ENCODE measurements at regions not wholly inside any gene's neighbourhood (a gene's known extent, or its start where the extent isn't known, plus 50 kb on each side); places are given as distances from the start of the nearest gene placed in this dataset.

DNA sequence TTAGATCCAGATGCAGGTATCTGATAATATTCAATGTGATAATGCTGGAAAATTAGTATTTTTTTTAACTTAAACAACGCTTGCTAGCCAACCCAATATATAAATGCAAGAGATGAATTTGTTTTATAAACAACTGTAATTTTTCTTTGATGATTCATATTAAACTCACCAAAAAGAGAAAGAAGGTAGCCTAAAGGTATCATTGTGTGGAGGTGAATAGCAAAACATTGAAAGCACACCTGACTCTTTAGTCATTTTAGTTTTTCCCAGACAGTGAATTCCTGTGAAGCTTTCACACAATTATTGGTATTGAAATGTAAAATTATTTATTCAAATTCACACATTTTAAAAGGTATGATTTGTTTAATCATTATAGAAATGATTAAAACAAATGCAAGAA is 424.0 kb downstream of the NR4A2 start:
- Histone ChIP-seq H3K27ac (no peak overlapping the region), H3K27me3 (no peaks in the 10 kb centered on the region), H3K36me3 (no peaks in the 10 kb centered on the region), H3K4me1 (no peaks in the 10 kb centered on the region), H3K4me3 (no peak overlapping the region), H3K9me3 (no peaks in the 10 kb centered on the region)
- WGBS, 2 donors (ENCODE audit: low coverage in 1 of 2) = 95 to 100% methylated on average over 1 of the region's 1 CpG
- no peak for ATAC-seq
- TF ChIP-seq POLR2A (IDR thresholded peaks at IDR 0.05) = no peak
- no peak for TF ChIP-seq POLR2AphosphoS5 (IDR thresholded peaks at IDR 0.05)
- TF ChIP-seq, protein P1, sequence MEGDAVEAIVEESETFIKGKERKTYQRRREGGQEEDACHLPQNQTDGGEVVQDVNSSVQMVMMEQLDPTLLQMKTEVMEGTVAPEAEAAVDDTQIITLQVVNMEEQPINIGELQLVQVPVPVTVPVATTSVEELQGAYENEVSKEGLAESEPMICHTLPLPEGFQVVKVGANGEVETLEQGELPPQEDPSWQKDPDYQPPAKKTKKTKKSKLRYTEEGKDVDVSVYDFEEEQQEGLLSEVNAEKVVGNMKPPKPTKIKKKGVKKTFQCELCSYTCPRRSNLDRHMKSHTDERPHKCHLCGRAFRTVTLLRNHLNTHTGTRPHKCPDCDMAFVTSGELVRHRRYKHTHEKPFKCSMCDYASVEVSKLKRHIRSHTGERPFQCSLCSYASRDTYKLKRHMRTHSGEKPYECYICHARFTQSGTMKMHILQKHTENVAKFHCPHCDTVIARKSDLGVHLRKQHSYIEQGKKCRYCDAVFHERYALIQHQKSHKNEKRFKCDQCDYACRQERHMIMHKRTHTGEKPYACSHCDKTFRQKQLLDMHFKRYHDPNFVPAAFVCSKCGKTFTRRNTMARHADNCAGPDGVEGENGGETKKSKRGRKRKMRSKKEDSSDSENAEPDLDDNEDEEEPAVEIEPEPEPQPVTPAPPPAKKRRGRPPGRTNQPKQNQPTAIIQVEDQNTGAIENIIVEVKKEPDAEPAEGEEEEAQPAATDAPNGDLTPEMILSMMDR (IDR thresholded peaks at IDR 0.05) = no peak

DNA sequence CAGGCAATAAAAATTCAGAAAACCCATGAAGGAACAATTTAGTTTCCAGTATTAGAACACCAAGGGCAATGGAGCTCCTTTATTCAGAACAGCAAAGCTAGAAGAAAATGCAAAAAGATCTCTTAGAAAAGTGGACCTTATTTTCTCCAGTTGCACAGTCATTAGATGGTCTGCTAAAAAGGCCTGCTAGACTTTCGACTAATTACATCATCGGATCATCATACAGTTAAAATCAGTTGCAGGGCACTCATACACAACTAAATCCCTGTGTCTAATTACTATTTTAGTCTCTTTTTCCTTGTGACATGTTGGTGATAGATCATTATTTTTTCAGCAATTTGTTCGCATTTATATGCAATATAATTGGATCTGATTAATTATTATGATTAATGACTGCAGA is 425.3 kb downstream of the NR4A2 start:
- no peaks in the 10 kb centered on the region for H3K27me3 ChIP-seq
- TF ChIP-seq, protein P1 (IDR thresholded peaks at IDR 0.05) = no peak
- no peak for TF ChIP-seq POLR2A (IDR thresholded peaks at IDR 0.05)
- 56 to 60% methylated on average over 3 of the region's 3 CpGs for WGBS, 2 donors (ENCODE audit: low coverage in 1 of 2)
- no peaks in the 10 kb centered on the region for H3K36me3 ChIP-seq
- no peak overlapping the region for H3K27ac ChIP-seq
- H3K9me3 ChIP-seq = no peaks in the 10 kb centered on the region
- H3K4me3 ChIP-seq = no peak overlapping the region
- ATAC-seq = no peak
- H3K4me1 ChIP-seq = no peaks in the 10 kb centered on the region

DNA sequence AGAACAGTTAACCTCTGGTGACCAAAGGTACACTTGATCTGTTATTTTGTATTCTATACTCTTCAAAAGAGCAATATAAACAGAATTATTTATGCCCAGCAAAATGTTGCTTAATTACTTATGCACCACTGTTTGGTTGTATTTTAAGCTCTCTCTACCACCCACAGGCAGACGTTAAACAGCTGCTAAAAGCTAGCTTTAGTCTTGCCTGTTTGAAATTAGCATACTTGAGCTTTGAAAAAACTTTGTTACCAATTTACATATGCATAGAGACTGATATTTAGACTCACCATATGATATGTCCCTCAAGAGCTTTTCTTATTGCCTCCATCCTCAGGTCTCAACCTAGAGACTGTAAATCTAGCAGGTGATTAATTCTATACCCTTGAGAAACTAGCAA is 426.9 kb downstream of the NR4A2 start:
- H3K9me3 ChIP-seq = no peaks in the 10 kb centered on the region
- H3K4me3 ChIP-seq = no peak overlapping the region
- H3K27ac ChIP-seq = no peak overlapping the region
- no peaks in the 10 kb centered on the region for H3K27me3 ChIP-seq
- TF ChIP-seq, protein P1 (IDR thresholded peaks at IDR 0.05) = no peak
- TF ChIP-seq POLR2A (IDR thresholded peaks at IDR 0.05) (no peak), EP300 (IDR thresholded peaks at IDR 0.05) (no peak), POLR2AphosphoS5 (IDR thresholded peaks at IDR 0.05) (no peak)
- no peaks in the 10 kb centered on the region for H3K4me1 ChIP-seq
- 14 to 21% methylated on average over 1 of the region's 1 CpG for WGBS, 2 donors (ENCODE audit: low coverage in 1 of 2)
- ATAC-seq = no peak
- H3K36me3 ChIP-seq = no peaks in the 10 kb centered on the region

DNA sequence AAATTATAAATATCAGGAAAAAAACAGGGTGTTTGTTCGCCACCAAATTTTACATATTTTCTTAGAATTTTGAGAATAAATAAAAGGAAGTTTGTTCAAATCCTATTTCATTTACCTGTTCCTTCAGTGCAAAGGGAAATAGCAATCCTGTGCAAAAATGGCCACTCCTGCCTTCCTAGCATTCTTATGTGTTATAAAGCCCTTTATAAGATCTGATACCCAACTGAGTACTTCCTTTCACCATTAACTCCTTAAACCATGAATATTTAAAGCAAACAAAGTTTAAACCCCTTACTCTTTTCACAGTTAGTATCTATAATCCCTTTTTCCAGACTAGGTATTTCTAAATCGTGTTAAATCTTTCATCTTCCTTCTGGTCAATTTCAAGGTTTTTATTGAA is 427.8 kb downstream of the NR4A2 start:
- Histone ChIP-seq H3K4me1 (no peaks in the 10 kb centered on the region), H3K27ac (no peak overlapping the region), H3K27me3 (no peaks in the 10 kb centered on the region), H3K36me3 (no peaks in the 10 kb centered on the region), H3K4me3 (no peak overlapping the region), H3K9me3 (no peaks in the 10 kb centered on the region)
- ATAC-seq = no peak
- TF ChIP-seq EP300 (IDR thresholded peaks at IDR 0.05) (no peak), POLR2AphosphoS5 (IDR thresholded peaks at IDR 0.05) (no peak), POLR2A (IDR thresholded peaks at IDR 0.05) (no peak)
- TF ChIP-seq, protein P1 (IDR thresholded peaks at IDR 0.05) = no peak
- 58 to 88% methylated on average over 1 to 2 of the region's 2 CpGs for WGBS, 2 donors (ENCODE audit: low coverage in 1 of 2)

DNA sequence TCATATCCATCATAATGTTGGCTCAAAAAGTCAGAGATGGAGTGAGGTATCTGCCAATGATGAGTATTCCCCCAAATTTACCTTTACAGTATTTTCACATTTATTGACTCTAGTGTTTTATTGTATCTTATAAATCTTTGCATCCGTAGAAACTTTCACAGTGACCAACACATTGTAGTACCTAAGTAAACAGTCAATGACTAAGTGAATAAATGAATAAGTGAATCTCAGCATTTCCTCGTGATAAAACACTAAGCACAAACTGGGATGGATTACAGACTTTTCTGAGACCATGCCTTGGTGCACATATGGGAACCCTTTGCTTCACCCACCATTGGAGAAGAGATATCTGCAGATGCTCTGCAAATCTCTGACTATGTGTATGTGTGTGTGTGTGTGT is 429.9 kb downstream of the NR4A2 start:
- Histone ChIP-seq H3K27ac (no peak overlapping the region), H3K9me3 (no peaks in the 10 kb centered on the region), H3K4me3 (no peak overlapping the region), H3K36me3 (no peaks in the 10 kb centered on the region), H3K27me3 (no peaks in the 10 kb centered on the region), H3K4me1 (no peaks in the 10 kb centered on the region)
- 88% methylated on average over 2 of the region's 2 CpGs; no CpG with 5 or more reads in 1 of the 2 donors for WGBS, 2 donors (ENCODE audit: low coverage in 1 of 2)
- no peak for ATAC-seq
- TF ChIP-seq POLR2A (IDR thresholded peaks at IDR 0.05) (no peak), EP300 (IDR thresholded peaks at IDR 0.05) (no peak), POLR2AphosphoS5 (IDR thresholded peaks at IDR 0.05) (no peak)
- TF ChIP-seq, protein P1 (IDR thresholded peaks at IDR 0.05) = no peak

All from gastroesophageal sphincter (tissue), 4 donors.